A673 (cell line): ENCODE measurements at regions not wholly inside any gene's neighbourhood (a gene's known extent, or its start where the extent isn't known, plus 50 kb on each side); places are given as distances from the start of the nearest gene placed in this dataset.

ENCODE experiments used
- EZH2 ChIP-seq: fragments of 200-600 bp; sonication (generic); IDR thresholded peaks from 2 replicates; pipeline ENCODE4 v1.6.1; 2017; ENCODE audit warnings: borderline replicate concordance, low read depth, mild to moderate bottlenecking, mixed read lengths, antibody characterized with exemption, low read length; ENCODE audit not compliant: poor library complexity, severe bottlenecking
- TF ChIP-seq, protein P1 (sequence below): fragments of 300-800, 200-600 bp; sonication (generic); conservative IDR thresholded peaks from 2 replicates; pipeline ENCODE4 v1.5.1; 2017; ENCODE audit warnings: low read depth, mild to moderate bottlenecking, antibody characterized with exemption, low read length, moderate library complexity, mixed read lengths

DNA sequence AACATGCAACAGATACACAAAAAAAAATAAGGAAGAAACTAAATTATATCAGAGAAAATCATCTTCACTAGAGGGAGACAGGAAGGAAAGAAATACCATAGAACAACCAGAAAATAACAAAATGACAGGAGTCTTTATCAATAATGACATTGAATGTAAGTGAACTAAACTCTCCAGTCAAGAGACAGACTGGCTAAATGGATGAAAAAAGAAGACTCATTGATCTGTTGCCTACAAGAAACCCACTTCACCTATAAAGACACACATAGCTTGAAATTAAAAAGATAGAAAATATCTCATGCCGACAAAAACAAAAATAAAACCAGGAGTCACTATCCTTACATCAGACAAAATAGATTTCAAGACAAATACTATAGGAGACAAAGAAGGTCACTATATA is 593.1 kb upstream of the USP24 start:
- TF ChIP-seq, protein P1, sequence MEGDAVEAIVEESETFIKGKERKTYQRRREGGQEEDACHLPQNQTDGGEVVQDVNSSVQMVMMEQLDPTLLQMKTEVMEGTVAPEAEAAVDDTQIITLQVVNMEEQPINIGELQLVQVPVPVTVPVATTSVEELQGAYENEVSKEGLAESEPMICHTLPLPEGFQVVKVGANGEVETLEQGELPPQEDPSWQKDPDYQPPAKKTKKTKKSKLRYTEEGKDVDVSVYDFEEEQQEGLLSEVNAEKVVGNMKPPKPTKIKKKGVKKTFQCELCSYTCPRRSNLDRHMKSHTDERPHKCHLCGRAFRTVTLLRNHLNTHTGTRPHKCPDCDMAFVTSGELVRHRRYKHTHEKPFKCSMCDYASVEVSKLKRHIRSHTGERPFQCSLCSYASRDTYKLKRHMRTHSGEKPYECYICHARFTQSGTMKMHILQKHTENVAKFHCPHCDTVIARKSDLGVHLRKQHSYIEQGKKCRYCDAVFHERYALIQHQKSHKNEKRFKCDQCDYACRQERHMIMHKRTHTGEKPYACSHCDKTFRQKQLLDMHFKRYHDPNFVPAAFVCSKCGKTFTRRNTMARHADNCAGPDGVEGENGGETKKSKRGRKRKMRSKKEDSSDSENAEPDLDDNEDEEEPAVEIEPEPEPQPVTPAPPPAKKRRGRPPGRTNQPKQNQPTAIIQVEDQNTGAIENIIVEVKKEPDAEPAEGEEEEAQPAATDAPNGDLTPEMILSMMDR, result no peak
- TF ChIP-seq EZH2, result no peak
